ENCODE measurements at regions not wholly inside any gene's neighbourhood (a gene's known extent, or its start where the extent isn't known, plus 50 kb on each side); places are given as distances from the start of the nearest gene placed in this dataset.

DNA sequence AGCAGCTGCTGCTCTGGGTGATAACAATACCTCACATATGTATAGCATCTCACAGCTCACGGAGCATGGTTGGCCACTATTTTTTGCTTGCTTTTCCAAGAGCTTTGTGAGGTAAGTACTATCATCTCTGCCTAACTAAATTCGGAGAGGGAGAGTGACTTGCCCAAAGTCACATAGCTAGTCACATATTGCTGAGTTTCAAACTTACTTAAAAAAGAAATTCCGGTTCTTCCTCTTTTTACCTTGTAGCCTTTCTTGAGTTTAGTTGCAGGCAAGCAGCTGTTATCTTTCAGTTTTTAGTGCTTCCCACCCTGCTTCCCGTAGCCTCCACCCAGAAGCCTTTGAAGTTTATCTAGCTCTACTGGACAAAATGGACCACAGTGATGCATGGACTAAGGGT is 309.2 kb downstream of the PDCD6IP start:
- TF ChIP-seq CTCF (IDR thresholded peaks at IDR 0.05) (no peak), FOXK1 (CRISPR knock-in tag; IDR thresholded peaks at IDR 0.05) (no peak), ATF1 (CRISPR knock-in tag; IDR thresholded peaks at IDR 0.05) (no peak), NR2C2 (CRISPR knock-in tag; IDR thresholded peaks at IDR 0.05) (no peak), ZNF121 (CRISPR knock-in tag; IDR thresholded peaks at IDR 0.05) (no peak), PREB (CRISPR knock-in tag; IDR thresholded peaks at IDR 0.05; ENCODE audit: borderline replicate concordance) (no peak), MYBL2 (CRISPR knock-in tag; IDR thresholded peaks at IDR 0.05) (no peak), GABPB1 (CRISPR knock-in tag; IDR thresholded peaks at IDR 0.05) (no peak), ZNF138 (CRISPR knock-in tag; conservative IDR thresholded peaks at IDR 0.05) (no peak)
- TF ChIP-seq, protein P1, sequence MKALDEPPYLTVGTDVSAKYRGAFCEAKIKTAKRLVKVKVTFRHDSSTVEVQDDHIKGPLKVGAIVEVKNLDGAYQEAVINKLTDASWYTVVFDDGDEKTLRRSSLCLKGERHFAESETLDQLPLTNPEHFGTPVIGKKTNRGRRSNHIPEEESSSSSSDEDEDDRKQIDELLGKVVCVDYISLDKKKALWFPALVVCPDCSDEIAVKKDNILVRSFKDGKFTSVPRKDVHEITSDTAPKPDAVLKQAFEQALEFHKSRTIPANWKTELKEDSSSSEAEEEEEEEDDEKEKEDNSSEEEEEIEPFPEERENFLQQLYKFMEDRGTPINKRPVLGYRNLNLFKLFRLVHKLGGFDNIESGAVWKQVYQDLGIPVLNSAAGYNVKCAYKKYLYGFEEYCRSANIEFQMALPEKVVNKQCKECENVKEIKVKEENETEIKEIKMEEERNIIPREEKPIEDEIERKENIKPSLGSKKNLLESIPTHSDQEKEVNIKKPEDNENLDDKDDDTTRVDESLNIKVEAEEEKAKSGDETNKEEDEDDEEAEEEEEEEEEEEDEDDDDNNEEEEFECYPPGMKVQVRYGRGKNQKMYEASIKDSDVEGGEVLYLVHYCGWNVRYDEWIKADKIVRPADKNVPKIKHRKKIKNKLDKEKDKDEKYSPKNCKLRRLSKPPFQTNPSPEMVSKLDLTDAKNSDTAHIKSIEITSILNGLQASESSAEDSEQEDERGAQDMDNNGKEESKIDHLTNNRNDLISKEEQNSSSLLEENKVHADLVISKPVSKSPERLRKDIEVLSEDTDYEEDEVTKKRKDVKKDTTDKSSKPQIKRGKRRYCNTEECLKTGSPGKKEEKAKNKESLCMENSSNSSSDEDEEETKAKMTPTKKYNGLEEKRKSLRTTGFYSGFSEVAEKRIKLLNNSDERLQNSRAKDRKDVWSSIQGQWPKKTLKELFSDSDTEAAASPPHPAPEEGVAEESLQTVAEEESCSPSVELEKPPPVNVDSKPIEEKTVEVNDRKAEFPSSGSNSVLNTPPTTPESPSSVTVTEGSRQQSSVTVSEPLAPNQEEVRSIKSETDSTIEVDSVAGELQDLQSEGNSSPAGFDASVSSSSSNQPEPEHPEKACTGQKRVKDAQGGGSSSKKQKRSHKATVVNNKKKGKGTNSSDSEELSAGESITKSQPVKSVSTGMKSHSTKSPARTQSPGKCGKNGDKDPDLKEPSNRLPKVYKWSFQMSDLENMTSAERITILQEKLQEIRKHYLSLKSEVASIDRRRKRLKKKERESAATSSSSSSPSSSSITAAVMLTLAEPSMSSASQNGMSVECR (CRISPR knock-in tag; IDR thresholded peaks at IDR 0.05; ENCODE audit: borderline replicate concordance), result no peak
- TF ChIP-seq, protein P2, sequence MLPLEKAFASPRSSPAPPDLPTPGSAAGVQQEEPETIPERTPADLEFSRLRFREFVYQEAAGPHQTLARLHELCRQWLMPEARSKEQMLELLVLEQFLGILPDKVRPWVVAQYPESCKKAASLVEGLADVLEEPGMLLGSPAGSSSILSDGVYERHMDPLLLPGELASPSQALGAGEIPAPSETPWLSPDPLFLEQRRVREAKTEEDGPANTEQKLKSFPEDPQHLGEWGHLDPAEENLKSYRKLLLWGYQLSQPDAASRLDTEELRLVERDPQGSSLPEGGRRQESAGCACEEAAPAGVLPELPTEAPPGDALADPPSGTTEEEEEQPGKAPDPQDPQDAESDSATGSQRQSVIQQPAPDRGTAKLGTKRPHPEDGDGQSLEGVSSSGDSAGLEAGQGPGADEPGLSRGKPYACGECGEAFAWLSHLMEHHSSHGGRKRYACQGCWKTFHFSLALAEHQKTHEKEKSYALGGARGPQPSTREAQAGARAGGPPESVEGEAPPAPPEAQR (CRISPR knock-in tag; IDR thresholded peaks at IDR 0.05), result no peak

All from WTC11 (cell line).